ENCODE measurements at regions not wholly inside any gene's neighbourhood (a gene's known extent, or its start where the extent isn't known, plus 50 kb on each side); places are given as distances from the start of the nearest gene placed in this dataset.

DNA sequence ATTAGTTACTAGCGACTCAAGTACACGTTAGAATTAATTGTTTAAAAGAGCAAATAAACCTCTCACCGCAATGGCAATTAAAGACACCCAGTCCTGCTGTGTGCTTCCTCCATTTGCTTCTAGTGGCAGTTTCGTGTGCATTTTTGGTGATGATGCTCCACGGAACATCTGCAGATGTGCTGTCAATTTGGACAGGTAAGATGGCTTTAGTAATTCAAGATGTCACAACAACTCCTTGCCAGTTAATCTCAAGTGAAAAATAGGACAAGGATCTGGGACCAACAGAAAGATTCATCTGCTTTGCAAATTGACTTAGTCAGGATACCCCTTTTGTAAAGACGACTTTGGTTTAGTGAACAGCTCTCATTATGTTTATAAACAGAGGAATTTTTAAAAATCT lies 320.9 kb downstream of the GABRB3 start:
- no peak for TF ChIP-seq EZH2 (IDR thresholded peaks at IDR 0.05; ENCODE audit: borderline replicate concordance)
- TF ChIP-seq, protein P1, sequence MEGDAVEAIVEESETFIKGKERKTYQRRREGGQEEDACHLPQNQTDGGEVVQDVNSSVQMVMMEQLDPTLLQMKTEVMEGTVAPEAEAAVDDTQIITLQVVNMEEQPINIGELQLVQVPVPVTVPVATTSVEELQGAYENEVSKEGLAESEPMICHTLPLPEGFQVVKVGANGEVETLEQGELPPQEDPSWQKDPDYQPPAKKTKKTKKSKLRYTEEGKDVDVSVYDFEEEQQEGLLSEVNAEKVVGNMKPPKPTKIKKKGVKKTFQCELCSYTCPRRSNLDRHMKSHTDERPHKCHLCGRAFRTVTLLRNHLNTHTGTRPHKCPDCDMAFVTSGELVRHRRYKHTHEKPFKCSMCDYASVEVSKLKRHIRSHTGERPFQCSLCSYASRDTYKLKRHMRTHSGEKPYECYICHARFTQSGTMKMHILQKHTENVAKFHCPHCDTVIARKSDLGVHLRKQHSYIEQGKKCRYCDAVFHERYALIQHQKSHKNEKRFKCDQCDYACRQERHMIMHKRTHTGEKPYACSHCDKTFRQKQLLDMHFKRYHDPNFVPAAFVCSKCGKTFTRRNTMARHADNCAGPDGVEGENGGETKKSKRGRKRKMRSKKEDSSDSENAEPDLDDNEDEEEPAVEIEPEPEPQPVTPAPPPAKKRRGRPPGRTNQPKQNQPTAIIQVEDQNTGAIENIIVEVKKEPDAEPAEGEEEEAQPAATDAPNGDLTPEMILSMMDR (IDR thresholded peaks at IDR 0.05; ENCODE audit: poor library complexity), result no peak
- TF ChIP-seq EZH2phosphoT487 (IDR thresholded peaks at IDR 0.05; ENCODE audit: low read depth, severe bottlenecking, unreplicated experiment), result no peak
- Histone ChIP-seq H3K79me2 (no peaks in the 10 kb centered on the region), H3K4me1 (ENCODE audit: insufficient read depth) (no peaks in the 10 kb centered on the region), H3K4me3 (no peak overlapping the region), H3K4me2 (no peak overlapping the region), H3K27me3 (no peaks in the 10 kb centered on the region), H2AFZ (no peak overlapping the region), H4K20me1 (ENCODE audit: insufficient read depth, poor library complexity, severe bottlenecking) (no peaks in the 10 kb centered on the region), H3K36me3 (replicated peaks; ENCODE audit: insufficient read depth, low read depth) (no peaks in the 10 kb centered on the region), H3K9me3 (ENCODE audit: low read depth) (no peaks in the 10 kb centered on the region), H3K27ac (no peak overlapping the region), H3K9me2 (replicated peaks; ENCODE audit: insufficient read depth) (no peaks in the 10 kb centered on the region)
- 70% methylated on average over 6 of the region's 6 CpGs for WGBS (ENCODE audit: low lambda C conversion rate, missing lambda C conversion rate)
- no peak for DNase-seq (ENCODE audit: low spot score)

GRCh38 chr15:26449291-26449690 lies 323.6 kb downstream of the GABRB3 start:
- Histone ChIP-seq H3K79me2 (no peaks in the 10 kb centered on the region), H3K4me1 (ENCODE audit: insufficient read depth) (no peaks in the 10 kb centered on the region), H3K4me3 (no peak overlapping the region), H3K36me3 (replicated peaks; ENCODE audit: insufficient read depth, low read depth) (no peaks in the 10 kb centered on the region), H2AFZ (no peak overlapping the region), H4K20me1 (ENCODE audit: insufficient read depth, poor library complexity, severe bottlenecking) (no peaks in the 10 kb centered on the region), H3K27me3 (no peaks in the 10 kb centered on the region), H3K9me2 (replicated peaks; ENCODE audit: insufficient read depth) (no peaks in the 10 kb centered on the region), H3K4me2 (no peak overlapping the region), H3K27ac (no peak overlapping the region), H3K9me3 (ENCODE audit: low read depth) (no peaks in the 10 kb centered on the region)
- DNase-seq (ENCODE audit: low spot score), result no peak
- WGBS (ENCODE audit: low lambda C conversion rate, missing lambda C conversion rate), result 29% methylated on average over 7 of the region's 7 CpGs
- no peak for TF ChIP-seq EZH2phosphoT487 (IDR thresholded peaks at IDR 0.05; ENCODE audit: low read depth, severe bottlenecking, unreplicated experiment)
- no peak for TF ChIP-seq EZH2 (IDR thresholded peaks at IDR 0.05; ENCODE audit: borderline replicate concordance)
- TF ChIP-seq, protein P1 (IDR thresholded peaks at IDR 0.05; ENCODE audit: poor library complexity), result no peak

GRCh38 chr15:26443321-26443720 lies 329.5 kb downstream of the GABRB3 start:
- H2AFZ ChIP-seq, result no peak overlapping the region
- no peak overlapping the region for H3K4me3 ChIP-seq
- WGBS (ENCODE audit: low lambda C conversion rate, missing lambda C conversion rate), result 83% methylated on average over 4 of the region's 4 CpGs
- no peaks in the 10 kb centered on the region for H3K36me3 ChIP-seq (replicated peaks; ENCODE audit: insufficient read depth, low read depth)
- no peaks in the 10 kb centered on the region for H3K9me2 ChIP-seq (replicated peaks; ENCODE audit: insufficient read depth)
- DNase-seq (ENCODE audit: low spot score), result no peak
- no peak overlapping the region for H3K27ac ChIP-seq
- no peak overlapping the region for H3K4me2 ChIP-seq
- H3K9me3 ChIP-seq (ENCODE audit: low read depth), result no peaks in the 10 kb centered on the region
- H3K27me3 ChIP-seq, result no peaks in the 10 kb centered on the region
- no peaks in the 10 kb centered on the region for H3K79me2 ChIP-seq
- H4K20me1 ChIP-seq (ENCODE audit: insufficient read depth, poor library complexity, severe bottlenecking), result no peaks in the 10 kb centered on the region
- TF ChIP-seq EZH2phosphoT487 (IDR thresholded peaks at IDR 0.05; ENCODE audit: low read depth, severe bottlenecking, unreplicated experiment) (no peak), EZH2 (IDR thresholded peaks at IDR 0.05; ENCODE audit: borderline replicate concordance) (no peak)
- TF ChIP-seq, protein P1 (IDR thresholded peaks at IDR 0.05; ENCODE audit: poor library complexity), result no peak
- no peaks in the 10 kb centered on the region for H3K4me1 ChIP-seq (ENCODE audit: insufficient read depth)

- no peaks in the 10 kb centered on the region for H3K4me1 ChIP-seq (ENCODE audit: insufficient read depth)
- 95% methylated on average over 5 of the region's 5 CpGs for WGBS (ENCODE audit: low lambda C conversion rate, missing lambda C conversion rate)
- no peaks in the 10 kb centered on the region for H4K20me1 ChIP-seq (ENCODE audit: insufficient read depth, poor library complexity, severe bottlenecking)
- no peak for DNase-seq (ENCODE audit: low spot score)
- H3K36me3 ChIP-seq (replicated peaks; ENCODE audit: insufficient read depth, low read depth), result no peaks in the 10 kb centered on the region
- no peaks in the 10 kb centered on the region for H3K9me2 ChIP-seq (replicated peaks; ENCODE audit: insufficient read depth)
- no peak overlapping the region for H3K4me2 ChIP-seq
- H3K27me3 ChIP-seq, result no peaks in the 10 kb centered on the region
- TF ChIP-seq EZH2phosphoT487 (IDR thresholded peaks at IDR 0.05; ENCODE audit: low read depth, severe bottlenecking, unreplicated experiment), result no peak
- TF ChIP-seq, protein P1 (IDR thresholded peaks at IDR 0.05; ENCODE audit: poor library complexity), result no peak
- TF ChIP-seq EZH2 (IDR thresholded peaks at IDR 0.05; ENCODE audit: borderline replicate concordance), result no peak
- H3K4me3 ChIP-seq, result no peak overlapping the region
- no peak overlapping the region for H2AFZ ChIP-seq
- H3K79me2 ChIP-seq, result no peaks in the 10 kb centered on the region
- H3K9me3 ChIP-seq (ENCODE audit: low read depth), result no peaks in the 10 kb centered on the region
- H3K27ac ChIP-seq, result no peak overlapping the region
Measured at GRCh38 chr15:26442680-26443079, 330.2 kb downstream of the GABRB3 start.

Data from hepatocyte (in vitro differentiated cells).